HG03378 (cell line): ENCODE measurements at regions not wholly inside any gene's neighbourhood (a gene's known extent, or its start where the extent isn't known, plus 50 kb on each side); places are given as distances from the start of the nearest gene placed in this dataset.

Experiments
- ATAC-seq: cut with Tn5 transposase; IDR thresholded peaks from one replicate; pipeline ENCODE4 v1.9.1; 2021; ENCODE audit warnings: mild to moderate bottlenecking, moderate library complexity; ENCODE audit not compliant: unreplicated experiment

DNA sequence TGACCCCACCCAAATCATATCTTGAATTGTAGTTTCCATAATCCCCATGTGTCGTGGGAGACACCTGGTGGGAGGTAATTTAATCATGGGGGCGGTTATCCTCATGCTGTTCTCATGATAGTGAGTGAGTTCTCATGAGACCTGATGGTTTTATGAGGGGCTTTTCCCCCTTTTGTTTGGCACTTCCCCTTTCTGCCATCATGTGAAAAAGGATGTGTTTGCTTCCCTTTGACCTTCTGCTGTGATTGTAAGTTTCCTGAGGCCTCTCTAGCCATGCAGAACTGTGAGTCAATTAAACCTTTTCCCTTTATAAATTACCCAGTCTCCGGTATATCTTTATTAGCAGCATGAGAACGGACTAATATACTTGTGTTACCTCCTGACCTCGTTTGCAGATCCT is 156.6 kb upstream of the MTNR1B start:
- no peak for ATAC-seq

DNA sequence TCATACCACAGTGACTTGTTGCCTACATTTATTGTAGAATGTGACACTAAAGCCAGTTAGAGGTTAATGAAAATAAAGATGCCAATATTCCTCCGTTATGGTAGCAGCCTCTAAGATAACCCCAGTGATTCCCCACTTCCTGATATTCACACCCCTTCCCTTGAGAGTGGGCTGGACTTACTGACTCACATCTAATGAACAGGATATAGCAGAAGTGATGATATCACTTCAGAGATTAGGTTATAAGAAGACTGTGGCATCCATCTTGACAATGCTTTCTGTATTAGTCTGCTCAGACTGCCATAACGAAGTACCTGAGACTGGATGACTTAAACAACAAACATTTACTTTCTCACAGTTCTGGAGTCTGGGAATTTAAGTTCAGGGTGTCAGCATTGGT is 149.6 kb upstream of the MTNR1B start:
- ATAC-seq: no peak

DNA sequence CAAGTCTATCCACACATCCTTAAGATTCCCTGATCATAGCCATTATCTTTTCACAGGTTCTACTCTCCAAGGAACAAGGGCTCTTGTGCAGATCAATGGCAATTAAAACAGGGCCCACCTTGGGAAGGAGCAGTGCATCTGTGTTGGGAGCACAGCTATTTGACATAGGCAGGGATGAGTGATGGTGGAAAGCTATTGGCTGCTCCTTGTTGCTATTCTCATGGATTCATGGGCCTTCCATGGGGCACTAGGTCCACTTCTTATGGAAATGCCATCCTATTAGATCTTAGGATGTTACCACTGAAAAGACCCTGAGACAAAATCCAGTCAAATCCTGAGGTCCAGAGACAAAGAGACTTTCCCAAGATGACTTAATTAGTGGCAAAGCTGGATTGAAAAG is 148.6 kb upstream of the MTNR1B start:
- no peak for ATAC-seq

DNA sequence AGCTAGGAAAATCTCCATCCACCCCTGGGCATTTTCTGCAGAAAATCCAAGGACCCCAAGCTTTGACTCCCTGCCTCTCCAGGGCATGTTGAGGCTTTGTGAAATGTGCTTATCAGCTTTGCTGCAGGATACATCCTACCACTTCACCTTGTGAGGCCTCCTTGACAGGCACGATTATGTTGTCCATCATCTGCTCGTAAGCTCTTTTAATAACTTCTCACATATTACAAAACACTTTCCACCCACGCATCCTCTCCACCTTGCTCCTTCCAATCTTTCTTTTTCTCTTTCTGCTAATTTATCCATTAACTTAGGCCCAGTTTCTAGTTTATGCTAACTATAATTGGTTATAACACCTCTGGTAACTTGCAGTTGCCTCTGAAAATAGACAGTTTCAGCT is 147.0 kb upstream of the MTNR1B start:
- ATAC-seq: no peak

DNA sequence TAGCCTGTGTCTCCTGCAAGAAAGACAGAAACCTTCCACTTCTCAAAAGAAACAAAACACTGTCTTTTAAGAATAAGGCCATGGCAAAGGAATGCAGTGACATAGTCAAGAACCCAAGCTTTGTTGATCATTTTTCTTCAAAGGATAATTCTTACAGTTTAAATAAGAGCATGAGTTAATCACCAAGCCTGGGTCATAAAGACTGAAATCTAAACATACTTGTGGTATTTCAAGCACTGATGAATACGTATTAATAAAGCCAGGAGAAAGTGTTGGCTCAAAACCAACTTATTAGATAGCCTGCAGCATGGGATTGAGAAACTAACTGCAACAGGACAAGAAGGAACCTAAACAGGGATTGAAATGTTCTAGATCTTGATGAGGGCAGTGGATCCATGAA is 143.3 kb upstream of the MTNR1B start:
- no peak for ATAC-seq

DNA sequence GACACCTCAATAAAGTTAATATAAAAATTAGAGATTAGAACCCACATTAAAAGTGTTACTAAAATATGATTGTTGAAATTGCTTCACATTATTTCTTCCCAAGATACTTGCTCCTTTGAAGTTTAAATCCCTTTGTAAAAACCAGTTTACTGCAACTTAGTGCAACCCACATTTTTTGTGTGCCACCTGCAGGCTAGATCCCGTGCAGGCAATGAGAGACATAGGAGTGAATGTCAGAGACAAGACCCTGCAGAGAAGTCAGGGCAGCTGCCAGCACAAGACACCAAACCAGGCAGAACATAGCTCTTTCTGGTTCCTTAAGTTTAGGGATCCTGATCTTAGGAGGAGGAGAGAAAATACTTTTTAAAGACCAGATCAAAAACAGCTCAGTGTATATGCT is 142.8 kb upstream of the MTNR1B start:
- ATAC-seq: no peak

DNA sequence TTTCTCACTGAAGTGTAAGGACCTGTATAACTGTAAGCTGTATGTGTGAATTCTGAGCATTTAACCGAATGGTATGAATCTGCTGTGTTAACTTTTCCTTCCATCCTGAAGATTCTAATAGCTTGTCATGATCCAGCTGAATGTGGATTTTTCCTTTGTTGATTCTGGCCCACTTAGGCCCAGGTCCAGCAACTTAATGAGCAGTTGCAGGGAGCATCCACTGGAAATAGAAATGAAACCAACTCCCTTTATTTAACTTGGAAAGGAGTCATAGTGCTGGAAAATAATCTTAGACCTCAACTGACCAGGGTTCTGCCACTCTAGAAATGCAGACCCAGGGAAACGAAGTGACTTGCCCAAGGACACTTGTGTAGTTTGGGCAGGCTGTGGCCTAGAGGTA is 142.3 kb upstream of the MTNR1B start:
- no peak for ATAC-seq

DNA sequence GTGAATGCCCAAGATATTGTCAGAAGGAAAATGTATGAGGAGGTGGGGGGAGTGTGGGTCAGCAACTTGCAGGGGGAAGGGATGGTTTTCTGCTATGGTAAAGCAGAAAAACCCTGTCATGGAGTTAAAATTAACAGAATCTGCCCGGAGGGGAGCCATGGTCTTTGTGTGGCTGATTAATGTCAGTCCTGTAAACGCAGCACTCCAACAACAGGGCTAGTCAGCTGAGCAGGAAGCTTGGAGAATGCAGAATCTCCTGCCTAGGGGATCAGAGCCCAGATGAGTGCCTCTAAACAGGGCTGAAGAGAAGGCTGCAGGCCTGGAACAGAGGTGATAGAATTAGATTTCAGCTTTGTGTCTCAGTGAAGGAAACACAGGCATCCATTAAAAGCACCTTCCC is 140.9 kb upstream of the MTNR1B start:
- no peak for ATAC-seq

DNA sequence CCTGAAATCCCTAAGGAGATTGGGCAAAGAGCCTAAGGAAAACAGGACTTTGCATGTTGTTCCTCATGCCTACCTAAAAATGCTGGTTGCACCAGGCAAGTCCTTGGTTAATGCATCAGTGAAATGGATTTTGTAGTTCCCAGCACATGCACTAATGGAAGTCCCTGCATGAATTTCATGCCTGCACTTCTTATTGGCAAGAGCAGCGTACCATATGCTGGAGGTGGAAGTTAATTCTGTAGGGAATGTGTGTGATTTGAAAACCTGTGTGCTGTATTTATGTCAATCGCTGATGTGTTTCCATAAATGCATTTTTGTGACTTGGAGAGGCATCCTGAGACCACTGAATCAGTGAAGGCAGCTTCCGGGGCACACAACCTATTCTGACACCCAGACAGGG is 140.3 kb upstream of the MTNR1B start:
- no peak for ATAC-seq

DNA sequence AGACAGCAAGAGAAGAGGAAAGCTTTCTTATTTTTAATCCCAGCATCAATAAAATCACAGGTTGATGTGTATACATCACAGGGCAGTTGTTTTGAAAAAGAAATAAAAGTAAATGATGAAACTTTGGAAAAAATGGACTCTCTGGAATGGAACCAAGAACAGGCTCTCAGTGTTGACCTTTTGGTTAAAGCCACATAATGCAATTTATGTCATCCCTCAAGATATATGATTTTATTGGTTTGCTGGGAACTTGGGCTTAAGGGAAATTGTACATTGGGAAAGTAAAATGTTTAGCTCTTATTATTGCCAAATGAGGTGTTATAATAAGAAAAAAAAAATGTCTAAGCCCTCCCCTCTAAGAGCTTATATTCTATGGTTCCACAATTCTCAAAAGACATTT is 139.8 kb upstream of the MTNR1B start:
- no peak for ATAC-seq

DNA sequence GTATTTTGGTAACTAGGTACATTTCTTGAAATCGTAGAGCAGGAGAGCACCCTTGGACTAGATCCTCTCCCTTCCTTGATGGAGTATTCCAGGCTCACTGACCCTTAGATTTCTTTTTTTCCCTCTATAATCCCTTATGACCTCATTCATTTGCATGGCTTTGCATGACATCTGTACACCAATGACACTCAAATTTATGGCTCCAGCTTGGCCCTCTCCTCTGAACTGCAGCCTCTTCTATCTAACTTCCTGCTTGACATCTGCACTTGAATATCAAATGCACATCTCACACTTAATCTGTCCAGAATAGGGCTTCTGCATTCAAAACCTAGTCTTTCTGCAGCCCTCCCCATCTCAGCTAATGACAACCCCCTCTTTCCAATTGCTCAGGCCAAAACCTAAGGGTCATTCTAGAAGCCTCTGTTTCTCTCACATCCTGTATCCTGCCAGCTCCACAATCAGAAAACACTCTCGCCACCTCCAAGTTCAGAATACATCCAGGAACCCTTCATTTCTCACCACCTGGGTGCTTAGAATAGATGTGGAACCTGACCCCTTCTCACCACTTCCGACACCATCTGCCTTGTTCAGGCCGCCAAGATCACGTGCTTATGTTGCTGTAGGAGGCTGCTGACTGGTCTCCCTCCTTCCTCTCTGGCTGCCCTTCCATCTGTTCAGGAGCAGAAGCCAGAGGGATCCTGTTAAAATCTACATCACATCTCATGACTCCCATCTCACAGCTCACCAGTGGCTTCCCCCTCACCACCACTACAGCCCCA is 138.9 kb upstream of the MTNR1B start:
- ATAC-seq: no peak

DNA sequence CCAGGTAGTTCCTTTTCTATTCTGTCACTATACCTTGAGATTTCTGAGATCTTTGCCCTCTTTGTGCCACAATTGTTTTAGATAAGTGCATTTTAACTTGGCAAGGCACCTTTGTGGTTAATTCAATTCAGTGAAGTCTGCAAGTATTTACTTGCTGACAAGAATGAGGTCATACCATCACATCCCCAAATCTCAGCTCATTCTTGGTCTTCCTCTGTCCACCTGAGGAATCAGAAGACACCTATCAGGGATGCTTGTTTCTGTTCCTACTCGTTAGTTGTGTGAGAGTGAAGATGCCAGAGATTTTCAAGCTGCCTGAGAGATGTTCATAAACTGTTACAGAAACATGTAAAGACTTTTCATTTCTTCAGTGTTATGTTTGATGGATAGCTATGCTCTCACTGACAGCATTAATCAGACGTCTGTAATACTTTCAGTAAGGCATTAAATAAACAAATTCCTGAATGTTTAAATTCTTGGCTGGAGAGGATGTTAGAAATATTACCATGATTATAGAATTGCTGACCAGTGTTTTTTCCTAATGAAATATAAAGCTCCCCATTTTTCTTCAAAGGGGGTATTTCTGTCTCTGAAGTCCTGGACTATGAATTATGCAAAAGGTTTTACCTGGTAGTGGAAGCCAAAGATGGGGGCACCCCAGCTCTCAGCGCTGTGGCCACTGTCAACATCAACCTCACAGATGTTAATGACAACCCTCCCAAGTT is 135.0 kb upstream of the MTNR1B start:
- no peak for ATAC-seq

DNA sequence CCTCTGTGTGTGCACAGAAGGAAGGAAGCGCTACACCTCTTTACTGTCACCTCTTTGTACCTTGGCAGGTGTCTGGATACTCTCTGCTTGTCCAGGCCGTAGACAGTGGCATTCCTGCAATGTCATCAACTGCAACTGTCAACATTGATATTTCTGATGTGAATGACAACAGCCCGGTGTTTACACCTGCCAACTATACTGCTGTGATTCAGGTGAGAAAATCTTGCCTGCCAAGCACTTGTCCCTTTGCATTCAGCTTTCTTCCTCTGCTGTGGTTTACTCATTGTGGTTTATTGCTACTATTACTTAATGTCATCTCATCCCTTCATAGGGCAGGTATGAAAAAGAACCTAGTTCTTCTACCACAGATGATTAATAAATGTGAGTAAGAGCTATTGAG is 131.9 kb upstream of the MTNR1B start:
- ATAC-seq: no peak

DNA sequence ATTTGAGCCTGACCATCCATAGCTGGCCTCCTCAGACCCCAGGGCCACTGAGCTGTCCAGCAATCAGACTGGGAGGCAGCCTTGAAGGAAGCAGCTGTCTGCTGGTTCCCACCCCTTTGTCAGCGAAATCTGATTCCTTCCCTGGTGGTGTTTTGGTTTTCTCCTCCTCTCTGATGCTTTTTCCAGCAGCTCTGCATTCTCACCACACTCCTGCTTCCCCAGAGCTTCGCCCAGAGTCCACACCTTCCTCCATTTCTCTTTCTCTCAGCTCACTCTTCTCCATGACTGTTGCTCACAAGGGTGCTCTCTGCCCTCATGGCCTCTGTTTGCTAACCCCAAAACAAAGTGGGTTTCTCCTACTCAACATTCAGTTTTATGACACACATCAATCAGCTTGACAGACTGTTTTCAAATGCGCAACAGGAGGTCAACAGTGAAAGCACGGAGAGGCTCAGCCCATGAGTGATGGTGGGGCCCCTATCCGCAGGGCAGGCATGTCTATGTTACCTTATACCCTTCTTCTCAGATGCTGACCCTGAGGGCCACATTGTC is 130.6 kb upstream of the MTNR1B start:
- ATAC-seq: no peak

DNA sequence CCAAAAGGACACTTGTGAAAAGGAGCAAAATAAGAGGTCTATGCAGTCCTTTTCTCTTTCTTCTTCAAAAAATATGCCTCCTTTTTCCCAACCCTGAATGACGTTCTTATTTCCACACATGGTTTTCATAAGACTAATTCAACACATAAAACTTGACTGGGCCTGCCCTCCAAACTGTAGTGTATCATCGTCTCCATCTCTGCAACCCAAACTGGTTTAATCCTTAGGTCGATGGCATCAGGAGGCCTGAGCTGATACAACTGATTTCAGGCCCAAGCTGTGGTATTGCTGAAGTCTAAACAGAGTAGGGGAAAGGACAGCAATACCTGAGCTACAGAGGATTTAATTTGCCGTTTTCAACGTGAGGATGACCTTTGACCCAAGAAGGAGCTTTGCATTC is 130.0 kb upstream of the MTNR1B start:
- ATAC-seq: no peak

DNA sequence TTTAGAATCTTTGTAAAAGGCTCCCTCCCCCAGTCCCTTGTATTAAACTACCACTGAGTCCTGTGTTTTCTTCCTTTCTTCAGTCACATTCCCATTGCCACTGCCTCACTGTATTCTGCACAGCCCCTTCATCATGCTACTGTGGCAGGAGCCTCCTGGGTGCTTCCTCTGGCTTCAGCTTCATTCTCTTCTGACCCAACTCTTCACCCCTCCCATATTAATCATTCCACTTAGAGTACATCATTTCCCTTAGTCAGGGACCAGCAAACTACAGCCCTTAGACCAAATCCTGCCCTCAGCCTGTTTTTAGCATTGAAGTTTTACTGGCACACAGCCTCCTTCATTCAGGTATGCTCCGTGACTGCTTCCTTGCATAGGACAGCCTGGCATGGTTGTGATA is 127.7 kb upstream of the MTNR1B start:
- ATAC-seq: no peak

DNA sequence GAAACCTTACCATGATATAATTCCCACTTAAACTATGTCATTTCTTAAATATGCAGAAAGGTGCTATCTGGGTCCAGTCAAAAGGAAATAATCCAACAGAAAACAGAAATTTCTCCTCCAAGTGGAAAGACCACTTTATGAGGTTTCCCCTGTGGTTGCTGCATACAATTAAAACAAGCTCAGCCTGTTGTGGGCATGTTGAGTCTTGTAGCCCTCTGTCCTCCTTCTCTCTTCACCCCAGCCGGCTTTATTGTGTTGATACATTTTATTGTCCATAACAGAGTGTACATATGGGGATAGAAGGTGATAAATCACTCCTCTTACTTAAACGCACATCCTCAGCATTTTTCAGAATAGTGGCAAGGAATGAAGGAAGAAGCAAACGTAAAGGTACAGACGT is 126.0 kb upstream of the MTNR1B start:
- ATAC-seq: no peak

DNA sequence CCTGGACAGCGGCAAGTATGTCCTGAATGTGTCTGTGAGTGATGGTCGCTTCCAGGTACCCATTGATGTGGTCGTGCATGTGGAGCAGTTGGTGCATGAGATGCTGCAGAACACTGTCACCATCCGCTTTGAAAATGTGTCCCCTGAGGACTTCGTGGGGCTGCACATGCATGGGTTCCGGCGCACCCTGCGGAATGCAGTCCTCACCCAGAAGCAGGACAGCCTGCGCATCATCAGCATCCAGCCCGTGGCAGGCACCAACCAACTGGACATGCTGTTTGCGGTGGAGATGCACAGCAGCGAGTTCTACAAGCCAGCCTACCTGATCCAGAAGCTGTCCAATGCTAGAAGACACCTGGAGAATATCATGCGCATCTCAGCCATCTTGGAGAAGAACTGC is 125.3 kb upstream of the MTNR1B start:
- no peak for ATAC-seq

DNA sequence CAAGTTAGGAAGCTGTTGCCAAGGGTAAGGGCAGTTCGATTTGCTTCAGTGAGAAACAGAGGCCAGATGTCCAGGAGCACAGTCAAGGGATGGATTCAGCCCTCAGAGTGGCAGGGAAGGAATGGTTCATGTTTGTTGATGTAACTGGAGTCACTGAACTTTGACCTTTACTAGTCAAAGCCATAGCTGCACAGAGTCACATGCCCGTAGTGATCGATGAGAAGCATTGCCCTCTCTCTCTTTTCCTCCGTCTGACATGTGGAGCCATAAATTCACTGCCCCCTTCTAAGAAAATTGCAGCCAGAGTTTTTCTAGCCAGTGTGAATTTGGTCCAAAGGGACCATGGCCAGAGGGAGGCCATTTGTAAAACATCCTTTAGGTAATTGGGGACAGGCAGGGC is 124.1 kb upstream of the MTNR1B start:
- ATAC-seq: no peak

DNA sequence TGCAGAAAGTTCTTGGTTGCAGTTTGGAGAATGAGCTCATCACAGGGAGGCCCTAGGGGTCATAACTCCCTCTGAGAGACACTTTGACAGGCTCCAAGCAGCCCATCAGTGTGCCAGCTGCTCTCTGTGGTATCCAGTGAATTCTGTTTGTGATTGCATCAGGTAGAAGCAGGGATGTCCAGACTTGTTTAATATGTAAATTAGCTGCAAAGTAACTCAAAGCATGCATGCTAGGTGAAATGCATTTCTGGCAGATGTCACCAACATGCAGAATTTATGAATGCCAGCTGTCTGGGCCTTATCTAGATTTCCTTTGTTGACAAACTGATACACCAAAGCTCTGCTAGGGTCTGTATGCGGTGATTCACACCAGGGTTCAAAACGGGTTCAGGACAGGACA is 123.6 kb upstream of the MTNR1B start:
- no peak for ATAC-seq

DNA sequence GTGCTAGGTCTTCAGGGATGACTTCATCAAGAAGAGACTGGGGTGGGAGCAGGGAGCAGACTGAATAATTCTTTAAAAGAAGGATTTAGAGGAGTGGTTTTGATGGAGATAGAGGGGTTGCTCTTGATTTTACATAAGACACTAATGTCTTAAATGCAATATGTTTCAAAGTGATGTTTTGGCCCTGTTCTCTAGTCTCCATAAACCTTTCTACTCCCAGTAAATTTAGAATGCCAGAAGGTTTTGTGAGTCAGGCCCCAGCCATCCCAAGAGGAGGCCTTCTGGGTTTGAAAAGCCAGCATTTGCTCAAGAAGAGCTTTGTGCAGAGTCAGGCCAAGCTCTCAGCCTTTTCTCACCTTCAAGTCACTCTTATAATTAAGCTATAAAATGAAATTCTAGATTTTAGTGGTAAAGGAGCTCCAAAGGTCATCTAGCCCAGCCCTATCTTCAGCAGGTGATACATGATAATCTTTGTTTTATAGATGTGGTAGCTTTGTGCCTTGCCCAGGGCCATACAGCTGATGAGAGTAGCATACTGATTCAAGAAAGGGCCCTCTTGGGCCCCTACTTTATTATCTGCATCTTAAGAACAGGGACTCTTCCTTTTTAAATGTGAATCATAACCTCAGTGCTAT is 122.8 kb upstream of the MTNR1B start:
- ATAC-seq: no peak

DNA sequence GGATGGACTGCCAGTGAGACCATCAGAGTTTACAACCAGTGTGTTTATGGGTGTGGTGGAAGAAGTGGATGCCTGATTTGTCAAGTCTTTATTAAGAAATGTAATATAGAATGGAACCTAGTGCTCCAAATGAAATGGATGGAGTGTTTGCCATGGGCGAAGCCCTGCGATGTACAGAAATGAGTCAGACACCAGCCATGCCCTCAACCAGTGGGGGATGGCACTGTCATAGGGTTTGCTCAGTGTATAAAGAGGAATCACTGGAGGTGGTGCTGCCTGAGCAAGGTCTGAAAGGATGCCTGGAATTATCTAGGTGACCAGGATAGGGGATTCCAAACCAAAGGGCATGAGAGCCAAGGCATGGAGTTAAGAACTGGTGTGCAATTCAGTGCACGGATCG is 120.9 kb upstream of the MTNR1B start:
- ATAC-seq: no peak
